ENCODE measurements at regions not wholly inside any gene's neighbourhood (a gene's known extent, or its start where the extent isn't known, plus 50 kb on each side); places are given as distances from the start of the nearest gene placed in this dataset.
A peak's percentile ranks its signal among the peaks of the same experiment; 100 is the strongest.

DNA sequence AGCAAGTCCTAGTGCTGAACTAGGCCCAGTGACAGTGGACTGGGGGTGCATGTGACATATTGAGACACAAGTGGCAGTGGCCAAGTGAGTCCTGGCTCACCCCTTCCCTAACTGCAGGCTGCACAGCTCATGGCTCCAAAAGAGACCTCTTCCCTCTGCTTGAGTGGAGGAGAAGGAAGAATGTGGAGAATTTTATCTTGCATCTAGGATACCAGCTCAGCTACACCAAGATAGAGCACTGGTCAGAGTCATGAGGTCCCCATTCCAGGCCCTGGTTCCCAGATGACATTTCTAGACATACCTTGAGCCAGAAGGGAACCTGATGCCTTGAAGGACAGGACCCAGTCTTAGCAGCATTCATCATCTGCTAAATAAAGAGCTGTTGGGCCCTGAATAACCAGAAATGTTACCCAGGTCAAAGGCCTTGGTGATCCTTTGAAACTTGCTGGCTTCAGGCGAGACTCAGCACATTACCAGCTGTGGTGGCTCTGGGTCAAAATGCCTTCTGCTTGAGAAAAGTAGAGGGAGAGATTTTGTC, 114.5 kb downstream of the CDC14C start:
- Histone ChIP-seq H3K4me3 (ENCODE audit: low read depth, low read length) (no peak overlapping the region), H3K4me1 (ENCODE audit: control insufficient read depth, insufficient read depth, low read length) (peaks cover 45% of the 10 kb centered on the region), H3K9me3 (ENCODE audit: control insufficient read depth, insufficient read depth, low read length) (no peaks in the 10 kb centered on the region), H3K36me3 (ENCODE audit: control insufficient read depth, insufficient read depth, low read length) (no peaks in the 10 kb centered on the region), H3K9ac (ENCODE audit: low read depth, low read length) (no peak overlapping the region), H3K27me3 (ENCODE audit: control insufficient read depth, insufficient read depth, low read length) (no peaks in the 10 kb centered on the region), H3K27ac (ENCODE audit: low read depth, low read length) (peak overlapping the region; percentile 86)

- Histone ChIP-seq H3K4me3 (ENCODE audit: low read depth, low read length) (no peak overlapping the region), H3K36me3 (ENCODE audit: control insufficient read depth, insufficient read depth, low read length) (no peaks in the 10 kb centered on the region), H3K27me3 (ENCODE audit: control insufficient read depth, insufficient read depth, low read length) (no peaks in the 10 kb centered on the region), H3K27ac (ENCODE audit: low read depth, low read length) (no peak overlapping the region), H3K9me3 (ENCODE audit: control insufficient read depth, insufficient read depth, low read length) (no peaks in the 10 kb centered on the region), H3K4me1 (ENCODE audit: control insufficient read depth, insufficient read depth, low read length) (no peaks in the 10 kb centered on the region), H3K9ac (ENCODE audit: low read depth, low read length) (no peak overlapping the region)
Measured at GRCh38 chr7:49060743-49061142, 136.4 kb downstream of the CDC14C start.

DNA sequence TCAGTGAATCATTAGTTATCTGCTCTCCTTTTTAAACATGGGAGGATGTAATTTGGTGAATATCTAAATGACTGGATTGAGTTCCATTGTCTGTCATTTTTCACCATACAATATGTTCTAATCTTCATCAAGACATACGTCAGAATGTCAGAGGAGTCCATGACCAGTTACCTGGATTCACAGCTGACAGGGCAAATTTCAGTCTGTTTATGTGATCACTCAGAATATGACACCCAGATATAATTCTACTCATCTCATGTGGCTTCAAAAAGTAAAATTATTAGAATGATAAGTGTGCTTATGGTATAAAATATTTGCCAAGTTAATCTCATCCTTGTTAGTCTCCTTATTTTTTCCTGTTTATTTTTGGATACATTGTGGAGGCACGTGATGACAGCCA, 150.2 kb downstream of the CDC14C start:
- H3K27me3 ChIP-seq (ENCODE audit: control insufficient read depth, insufficient read depth, low read length), result no peaks in the 10 kb centered on the region
- no peaks in the 10 kb centered on the region for H3K4me1 ChIP-seq (ENCODE audit: control insufficient read depth, insufficient read depth, low read length)
- H3K4me3 ChIP-seq (ENCODE audit: low read depth, low read length), result no peak overlapping the region
- peaks cover 14% of the 10 kb centered on the region for H3K9me3 ChIP-seq (ENCODE audit: control insufficient read depth, insufficient read depth, low read length)
- no peak overlapping the region for H3K9ac ChIP-seq (ENCODE audit: low read depth, low read length)
- H3K27ac ChIP-seq (ENCODE audit: low read depth, low read length), result no peak overlapping the region
- H3K36me3 ChIP-seq (ENCODE audit: control insufficient read depth, insufficient read depth, low read length), result no peaks in the 10 kb centered on the region

DNA sequence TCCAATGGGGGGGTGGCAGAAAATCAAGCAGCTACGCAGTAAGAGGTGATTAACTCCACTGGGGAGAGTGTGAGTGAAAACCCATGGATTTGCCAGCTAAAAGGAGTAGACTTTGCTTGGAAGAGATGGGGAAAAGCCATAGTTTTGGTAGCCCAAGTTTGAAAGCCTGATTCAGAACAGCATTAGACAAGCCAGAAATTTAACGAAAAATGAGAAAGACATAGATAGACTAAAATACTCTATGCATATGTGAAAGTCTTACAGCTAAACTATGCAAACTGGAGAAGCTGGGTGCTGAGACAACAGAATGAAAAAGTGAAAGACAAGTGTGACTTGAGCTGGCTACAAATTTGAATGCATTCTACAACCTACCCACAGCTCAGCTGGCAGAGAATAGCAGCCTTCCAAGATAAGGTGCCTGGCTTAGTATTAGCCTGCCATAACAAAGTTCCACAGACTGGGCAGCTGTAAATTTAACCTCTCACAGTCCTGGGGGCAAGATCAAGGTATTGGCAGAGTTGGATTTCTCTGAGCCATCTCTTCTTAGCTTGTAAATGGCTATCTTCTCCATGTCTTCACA, 156.6 kb downstream of the CDC14C start:
- Histone ChIP-seq H3K9ac (ENCODE audit: low read depth, low read length) (no peak overlapping the region), H3K27ac (ENCODE audit: low read depth, low read length) (no peak overlapping the region), H3K27me3 (ENCODE audit: control insufficient read depth, insufficient read depth, low read length) (no peaks in the 10 kb centered on the region), H3K4me1 (ENCODE audit: control insufficient read depth, insufficient read depth, low read length) (no peaks in the 10 kb centered on the region), H3K36me3 (ENCODE audit: control insufficient read depth, insufficient read depth, low read length) (no peaks in the 10 kb centered on the region), H3K9me3 (ENCODE audit: control insufficient read depth, insufficient read depth, low read length) (peaks cover 18% of the 10 kb centered on the region), H3K4me3 (ENCODE audit: low read depth, low read length) (no peak overlapping the region)

GRCh38 chr7:49088017-49088416, 163.7 kb downstream of the CDC14C start:
- Histone ChIP-seq H3K36me3 (ENCODE audit: control insufficient read depth, insufficient read depth, low read length) (no peaks in the 10 kb centered on the region), H3K4me1 (ENCODE audit: control insufficient read depth, insufficient read depth, low read length) (peaks cover 21% of the 10 kb centered on the region), H3K27me3 (ENCODE audit: control insufficient read depth, insufficient read depth, low read length) (no peaks in the 10 kb centered on the region), H3K9ac (ENCODE audit: low read depth, low read length) (no peak overlapping the region), H3K27ac (ENCODE audit: low read depth, low read length) (no peak overlapping the region), H3K4me3 (ENCODE audit: low read depth, low read length) (no peak overlapping the region), H3K9me3 (ENCODE audit: control insufficient read depth, insufficient read depth, low read length) (no peaks in the 10 kb centered on the region)

DNA sequence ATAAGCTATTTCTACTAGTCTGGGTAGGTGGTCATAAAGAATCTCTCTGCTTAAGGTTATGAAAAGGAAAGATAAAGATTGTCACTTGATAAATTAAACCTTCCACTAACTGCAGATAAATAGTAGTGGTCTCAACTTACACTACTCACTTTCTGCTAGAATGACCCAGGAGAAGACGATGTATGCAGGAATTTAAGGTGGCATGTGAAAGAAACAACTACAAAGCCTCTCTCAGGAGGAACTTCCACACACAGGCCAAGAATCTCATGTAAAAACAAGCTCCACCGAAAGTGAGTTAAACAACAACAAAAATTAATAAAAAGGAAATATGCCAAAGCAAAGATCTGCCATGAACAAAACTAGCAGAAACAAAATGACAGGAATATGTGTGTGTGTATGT, 165.4 kb downstream of the CDC14C start:
- H3K9ac ChIP-seq (ENCODE audit: low read depth, low read length), result no peak overlapping the region
- peak overlapping the region; percentile 3; the same call in 1 of the 2 replicates for H3K4me3 ChIP-seq (ENCODE audit: low read depth, low read length)
- H3K4me1 ChIP-seq (ENCODE audit: control insufficient read depth, insufficient read depth, low read length), result peaks cover 21% of the 10 kb centered on the region
- H3K9me3 ChIP-seq (ENCODE audit: control insufficient read depth, insufficient read depth, low read length), result no peaks in the 10 kb centered on the region
- H3K27ac ChIP-seq (ENCODE audit: low read depth, low read length), result peak overlapping the region; percentile 58
- H3K27me3 ChIP-seq (ENCODE audit: control insufficient read depth, insufficient read depth, low read length), result no peaks in the 10 kb centered on the region
- no peaks in the 10 kb centered on the region for H3K36me3 ChIP-seq (ENCODE audit: control insufficient read depth, insufficient read depth, low read length)

- Histone ChIP-seq H3K27me3 (ENCODE audit: control insufficient read depth, insufficient read depth, low read length) (no peaks in the 10 kb centered on the region), H3K27ac (ENCODE audit: low read depth, low read length) (no peak overlapping the region), H3K4me3 (ENCODE audit: low read depth, low read length) (no peak overlapping the region), H3K9ac (ENCODE audit: low read depth, low read length) (no peak overlapping the region), H3K36me3 (ENCODE audit: control insufficient read depth, insufficient read depth, low read length) (no peaks in the 10 kb centered on the region), H3K9me3 (ENCODE audit: control insufficient read depth, insufficient read depth, low read length) (no peaks in the 10 kb centered on the region), H3K4me1 (ENCODE audit: control insufficient read depth, insufficient read depth, low read length) (peaks cover 21% of the 10 kb centered on the region)
Measured at GRCh38 chr7:49091089-49091488, 166.7 kb downstream of the CDC14C start.

DNA sequence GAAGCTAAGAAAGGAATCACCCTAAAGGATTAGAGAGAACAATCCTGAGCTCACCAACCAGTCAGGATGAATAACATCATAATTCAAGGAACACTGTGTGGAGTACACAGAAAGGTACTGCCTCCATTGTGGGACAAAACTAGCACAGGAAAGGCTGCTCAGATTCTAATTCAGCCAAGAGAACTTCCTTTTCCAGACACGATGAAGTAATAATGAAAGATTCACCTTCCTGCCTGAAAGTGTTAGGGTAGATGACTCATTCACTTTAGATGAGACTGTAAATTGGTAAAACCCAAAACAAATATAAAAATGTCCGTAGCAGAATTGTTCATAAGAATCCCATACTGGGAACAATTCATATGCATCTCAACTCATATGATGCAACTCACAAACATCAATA, 167.2 kb downstream of the CDC14C start:
- H3K9ac ChIP-seq (ENCODE audit: low read depth, low read length), result no peak overlapping the region
- H3K27ac ChIP-seq (ENCODE audit: low read depth, low read length), result no peak overlapping the region
- H3K9me3 ChIP-seq (ENCODE audit: control insufficient read depth, insufficient read depth, low read length), result no peaks in the 10 kb centered on the region
- H3K27me3 ChIP-seq (ENCODE audit: control insufficient read depth, insufficient read depth, low read length), result no peaks in the 10 kb centered on the region
- H3K4me1 ChIP-seq (ENCODE audit: control insufficient read depth, insufficient read depth, low read length), result peaks cover 21% of the 10 kb centered on the region
- no peaks in the 10 kb centered on the region for H3K36me3 ChIP-seq (ENCODE audit: control insufficient read depth, insufficient read depth, low read length)
- H3K4me3 ChIP-seq (ENCODE audit: low read depth, low read length), result no peak overlapping the region

DNA sequence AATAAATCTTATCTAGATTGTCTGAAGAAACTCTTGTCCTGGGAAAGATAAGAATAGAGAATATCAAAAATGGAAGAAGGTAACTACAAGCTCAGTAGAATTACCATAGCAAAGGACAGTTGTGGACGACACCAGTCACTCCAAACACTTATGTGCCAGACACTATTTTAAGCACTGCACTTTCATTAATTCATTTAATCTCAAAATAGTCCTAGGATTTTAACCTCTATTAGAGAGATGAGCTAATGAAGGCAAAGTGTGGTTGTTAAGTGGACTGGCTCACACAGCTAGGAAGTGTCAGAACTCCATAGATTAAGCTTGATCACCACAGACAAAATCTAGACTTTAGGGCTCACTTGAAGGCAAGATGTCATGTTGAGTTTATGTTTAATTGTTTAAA, 168.9 kb downstream of the CDC14C start:
- H3K36me3 ChIP-seq (ENCODE audit: control insufficient read depth, insufficient read depth, low read length), result no peaks in the 10 kb centered on the region
- no peak overlapping the region for H3K4me3 ChIP-seq (ENCODE audit: low read depth, low read length)
- H3K9me3 ChIP-seq (ENCODE audit: control insufficient read depth, insufficient read depth, low read length), result peaks cover 6% of the 10 kb centered on the region; the same call in 1 of the 2 replicates
- peaks cover 15% of the 10 kb centered on the region for H3K4me1 ChIP-seq (ENCODE audit: control insufficient read depth, insufficient read depth, low read length)
- H3K27ac ChIP-seq (ENCODE audit: low read depth, low read length), result no peak overlapping the region
- no peak overlapping the region for H3K9ac ChIP-seq (ENCODE audit: low read depth, low read length)
- no peaks in the 10 kb centered on the region for H3K27me3 ChIP-seq (ENCODE audit: control insufficient read depth, insufficient read depth, low read length)

DNA sequence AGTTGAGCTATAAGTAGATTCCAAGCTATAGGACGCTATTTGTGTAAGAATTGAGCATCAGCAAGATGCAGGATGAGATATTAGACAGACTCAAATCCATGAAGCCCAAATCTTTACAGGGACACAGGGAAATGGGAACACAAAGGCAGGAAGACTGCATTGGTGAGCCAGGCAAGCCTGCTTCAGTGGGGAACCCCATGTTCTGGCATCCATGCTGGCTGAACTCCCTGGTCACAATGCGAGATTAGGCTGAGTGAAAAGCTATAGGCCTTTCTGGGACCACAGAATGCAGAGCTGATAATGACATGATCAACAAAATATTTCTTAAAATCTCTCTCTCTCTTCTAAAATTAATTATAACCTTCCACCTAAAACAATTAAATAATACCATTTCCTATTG, 170.5 kb downstream of the CDC14C start:
- H3K9ac ChIP-seq (ENCODE audit: low read depth, low read length), result no peak overlapping the region
- no peaks in the 10 kb centered on the region for H3K36me3 ChIP-seq (ENCODE audit: control insufficient read depth, insufficient read depth, low read length)
- H3K27ac ChIP-seq (ENCODE audit: low read depth, low read length), result no peak overlapping the region
- H3K4me1 ChIP-seq (ENCODE audit: control insufficient read depth, insufficient read depth, low read length), result peaks cover 11% of the 10 kb centered on the region
- H3K9me3 ChIP-seq (ENCODE audit: control insufficient read depth, insufficient read depth, low read length), result peaks cover 6% of the 10 kb centered on the region; the same call in 1 of the 2 replicates
- no peak overlapping the region for H3K4me3 ChIP-seq (ENCODE audit: low read depth, low read length)
- H3K27me3 ChIP-seq (ENCODE audit: control insufficient read depth, insufficient read depth, low read length), result no peaks in the 10 kb centered on the region

- Histone ChIP-seq H3K4me1 (ENCODE audit: control insufficient read depth, insufficient read depth, low read length) (peaks cover 45% of the 10 kb centered on the region), H3K27me3 (ENCODE audit: control insufficient read depth, insufficient read depth, low read length) (no peaks in the 10 kb centered on the region), H3K4me3 (ENCODE audit: low read depth, low read length) (no peak overlapping the region), H3K9ac (ENCODE audit: low read depth, low read length) (peak overlapping the region; percentile 67; the same call in 1 of the 2 replicates), H3K27ac (ENCODE audit: low read depth, low read length) (peak overlapping the region; percentile 95), H3K36me3 (ENCODE audit: control insufficient read depth, insufficient read depth, low read length) (no peaks in the 10 kb centered on the region), H3K9me3 (ENCODE audit: control insufficient read depth, insufficient read depth, low read length) (peaks cover 6% of the 10 kb centered on the region; the same call in 1 of the 2 replicates)
Measured at GRCh38 chr7:49099587-49100326, 175.4 kb downstream of the CDC14C start.
